GM21619 (cell line): ENCODE measurements at regions not wholly inside any gene's neighbourhood (a gene's known extent, or its start where the extent isn't known, plus 50 kb on each side); places are given as distances from the start of the nearest gene placed in this dataset.
"Not testable (repeated sequence)": the region's sequence is repeated elsewhere in the genome, so short reads cannot be mapped to it uniquely, and the experiment has no call there.

ENCODE experiments used
- ATAC-seq: cut with Tn5 transposase; IDR thresholded peaks from one replicate; pipeline ENCODE4 v1.9.1; 2021; ENCODE audit not compliant: unreplicated experiment

DNA sequence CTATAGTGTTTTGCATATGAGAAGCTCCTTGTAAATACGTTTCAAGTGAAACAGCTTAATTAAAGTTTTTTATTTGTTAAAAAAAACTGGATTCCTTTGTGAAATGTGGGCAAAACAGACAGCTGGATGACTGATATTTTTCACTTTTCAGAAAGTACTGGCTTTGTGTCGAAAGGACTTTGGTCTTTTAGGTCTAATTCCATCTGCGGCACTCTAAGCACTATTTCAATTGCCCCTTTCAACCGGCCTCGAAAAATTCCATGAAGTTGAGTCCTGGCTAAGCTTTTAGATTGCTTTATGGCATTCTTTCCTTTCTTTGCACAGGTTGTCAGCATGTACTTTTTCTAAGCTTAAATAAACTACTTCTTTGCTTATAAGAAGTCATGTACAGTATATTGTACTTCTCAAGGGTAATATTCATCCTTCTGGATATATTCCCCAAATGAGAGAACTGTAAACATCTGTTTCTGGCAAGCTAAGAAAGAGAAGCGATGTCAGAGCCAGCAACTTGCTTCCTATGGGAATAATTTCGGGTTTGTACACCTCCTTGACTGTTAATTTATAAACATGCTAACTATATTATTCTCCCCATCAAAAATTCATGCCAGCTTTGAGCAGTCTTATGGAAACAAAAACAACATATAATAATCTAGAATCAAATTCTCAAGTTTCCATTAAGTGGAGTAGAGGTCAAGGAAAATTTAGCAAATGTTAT is 611.3 kb downstream of the ETNK1 start:
- ATAC-seq: no peak

DNA sequence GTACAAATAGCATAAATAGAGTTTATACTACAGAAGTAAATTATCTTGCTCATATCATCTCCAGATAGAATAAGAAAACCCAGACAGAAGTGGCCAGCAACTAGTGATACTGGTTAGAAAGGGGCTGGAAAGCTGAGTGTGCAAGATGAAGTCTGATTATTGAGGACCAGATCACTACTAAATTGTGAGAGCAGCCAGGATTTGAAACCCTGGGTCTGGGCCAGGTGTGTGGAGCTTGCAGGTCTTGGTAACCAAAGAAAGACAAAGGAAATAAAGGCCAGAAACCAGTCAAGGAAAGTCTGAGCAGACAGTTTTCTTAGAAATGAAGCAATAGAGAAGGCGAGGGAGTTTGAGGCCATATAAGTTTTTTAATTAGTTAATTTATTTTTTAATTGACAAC is 611.8 kb downstream of the ETNK1 start:
- ATAC-seq: no peak

DNA sequence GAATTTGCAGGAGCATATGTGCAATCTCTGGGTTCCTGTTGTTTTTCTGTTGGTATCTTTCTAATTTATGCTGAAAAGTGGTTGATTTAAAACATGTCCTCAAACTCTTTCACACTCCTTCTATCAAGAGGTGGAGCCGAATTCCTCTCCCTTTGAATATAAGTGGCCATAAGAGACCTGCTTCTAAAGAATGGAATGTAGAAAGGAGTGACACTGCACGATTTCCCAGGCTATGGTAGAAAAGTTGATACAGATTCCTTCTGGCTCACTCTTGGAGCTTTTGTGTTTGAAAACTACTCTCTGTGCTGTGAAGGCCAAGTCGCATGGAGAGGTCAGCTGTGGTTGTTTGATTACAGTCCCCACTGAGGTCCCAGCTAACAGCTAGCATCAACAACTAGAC is 613.2 kb downstream of the ETNK1 start:
- no peak for ATAC-seq

DNA sequence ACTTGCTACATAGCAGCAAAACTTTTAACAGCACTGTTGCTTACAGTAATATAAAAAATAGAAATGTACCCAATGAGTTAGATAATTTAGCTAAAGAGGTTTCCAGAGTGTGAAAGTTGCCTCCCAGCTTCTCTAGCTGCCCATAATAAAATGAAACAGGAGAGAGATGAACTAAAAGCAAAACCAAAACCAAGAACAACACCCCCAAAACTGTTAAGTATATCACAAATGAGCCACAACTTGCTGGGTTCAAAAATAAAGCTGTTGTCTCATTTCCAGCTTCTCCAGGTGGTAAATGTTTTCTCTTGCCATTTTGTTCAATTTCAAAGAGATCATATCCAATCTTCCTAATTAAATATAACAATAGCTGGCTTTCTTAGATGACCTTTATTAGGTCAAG is 614.0 kb downstream of the ETNK1 start:
- no peak for ATAC-seq

DNA sequence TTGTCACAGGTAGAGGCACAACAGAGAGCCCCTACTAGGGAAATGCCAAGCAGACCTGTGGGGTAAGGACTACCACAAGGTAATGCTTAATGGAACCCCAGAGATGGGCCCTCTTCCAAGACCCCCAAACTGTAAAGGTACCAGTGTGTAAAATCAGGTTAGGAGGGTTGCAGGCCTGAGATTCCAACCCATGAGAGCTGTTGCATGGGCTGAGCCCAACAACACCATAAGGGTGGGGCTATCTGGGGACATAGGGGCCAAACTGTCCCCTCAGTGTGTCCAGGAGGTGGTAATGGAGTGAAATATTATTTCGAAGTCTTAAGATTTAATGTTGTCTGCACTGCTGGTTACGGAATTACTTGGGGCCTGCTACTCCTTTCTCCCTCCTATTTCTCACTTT is 620.2 kb downstream of the ETNK1 start:
- no peak for ATAC-seq

DNA sequence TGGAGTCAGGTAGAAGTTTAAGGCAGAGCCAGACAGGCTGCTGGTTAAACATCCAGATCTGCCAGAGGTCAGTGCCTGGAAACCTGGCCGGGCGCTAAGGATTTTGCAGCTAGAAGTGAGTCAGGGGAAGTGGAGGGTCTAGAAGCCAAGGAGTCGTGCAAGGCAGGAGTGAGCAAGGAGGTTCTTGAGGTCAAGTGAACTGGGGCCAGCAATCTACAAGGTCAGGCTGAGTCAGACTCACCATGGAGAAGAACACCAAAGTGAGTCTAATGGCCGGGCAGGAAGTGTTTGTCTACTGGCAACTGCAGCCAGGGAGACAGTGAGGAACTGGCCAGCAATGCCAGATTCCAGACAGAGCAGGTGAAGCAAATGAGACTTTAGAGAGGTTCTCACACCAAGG is 628.2 kb downstream of the ETNK1 start:
- no peak for ATAC-seq

DNA sequence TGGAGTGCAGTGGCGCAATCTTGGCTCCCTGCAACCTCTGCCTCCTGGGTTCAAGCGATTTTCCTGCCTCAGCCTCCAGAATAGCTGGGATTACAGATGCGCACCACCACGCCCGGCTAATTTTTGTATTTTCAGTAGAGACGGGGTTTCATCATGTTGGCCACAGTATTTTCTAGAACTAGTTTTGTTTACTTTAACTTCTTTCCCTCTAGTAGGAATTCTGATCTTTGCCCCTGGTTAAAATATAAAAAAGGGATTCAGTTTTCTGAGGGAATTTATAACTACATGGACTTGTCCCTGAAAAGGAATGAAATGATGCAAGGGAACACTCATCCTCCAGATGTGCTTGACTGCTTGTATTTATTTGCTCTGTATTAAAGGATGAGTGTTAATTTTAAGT is 628.9 kb downstream of the ETNK1 start:
- not testable (repeated sequence) for ATAC-seq

DNA sequence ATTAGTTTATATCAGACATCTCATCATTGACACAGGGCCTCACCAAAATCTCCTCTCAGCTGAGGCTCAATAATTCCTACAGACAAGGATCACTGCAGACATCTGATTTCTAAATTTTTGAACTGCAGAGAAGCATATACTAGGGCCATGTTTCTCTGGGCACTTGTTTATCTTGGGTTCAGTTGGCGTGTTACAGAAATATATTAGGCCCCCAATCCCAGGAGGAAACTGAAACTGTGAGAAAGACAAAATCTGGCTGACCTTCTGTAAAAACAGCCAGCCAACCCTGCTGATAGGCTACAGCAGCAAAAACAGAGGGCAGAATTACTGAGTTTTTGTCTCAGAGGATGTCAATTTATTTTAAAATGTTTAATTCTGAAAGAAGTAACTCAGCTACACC is 634.6 kb downstream of the ETNK1 start:
- no peak for ATAC-seq

DNA sequence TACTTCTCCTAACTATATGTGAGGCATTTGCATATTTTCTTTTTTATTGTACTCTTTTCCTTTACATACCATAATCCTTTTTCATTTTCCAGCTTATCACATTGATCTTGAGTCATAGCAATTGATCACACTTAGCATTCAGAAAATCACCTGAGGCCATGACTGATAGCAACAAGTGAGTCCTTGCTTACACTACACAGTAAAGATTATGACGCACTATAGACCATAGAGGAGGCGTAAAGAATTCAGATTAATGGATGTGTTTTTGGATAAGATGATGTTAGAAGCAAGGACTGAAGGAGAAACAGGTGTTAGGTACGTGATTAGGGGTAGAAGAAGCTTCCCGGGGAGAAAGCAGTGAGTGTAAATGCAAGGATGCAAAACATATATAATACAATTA is 637.7 kb downstream of the ETNK1 start:
- ATAC-seq: no peak

DNA sequence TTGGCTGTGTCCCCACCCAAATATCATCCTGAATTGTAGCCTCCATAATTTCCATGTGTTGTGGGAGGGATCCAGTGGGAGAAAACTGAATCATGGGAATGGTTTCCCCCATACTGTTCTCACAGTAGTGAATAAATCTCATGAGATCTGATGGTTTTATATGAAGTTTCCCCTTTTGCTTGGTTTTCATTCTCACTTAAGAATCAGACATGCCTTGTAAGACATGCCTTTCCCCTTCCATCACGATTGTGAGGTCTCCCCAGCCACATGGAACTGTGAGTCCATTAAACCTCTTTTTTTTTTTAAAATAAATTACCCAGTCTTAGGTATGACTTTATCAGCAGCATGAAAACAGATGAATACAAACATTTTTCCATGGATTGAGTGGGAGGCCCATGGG is 652.9 kb downstream of the ETNK1 start:
- no peak for ATAC-seq

DNA sequence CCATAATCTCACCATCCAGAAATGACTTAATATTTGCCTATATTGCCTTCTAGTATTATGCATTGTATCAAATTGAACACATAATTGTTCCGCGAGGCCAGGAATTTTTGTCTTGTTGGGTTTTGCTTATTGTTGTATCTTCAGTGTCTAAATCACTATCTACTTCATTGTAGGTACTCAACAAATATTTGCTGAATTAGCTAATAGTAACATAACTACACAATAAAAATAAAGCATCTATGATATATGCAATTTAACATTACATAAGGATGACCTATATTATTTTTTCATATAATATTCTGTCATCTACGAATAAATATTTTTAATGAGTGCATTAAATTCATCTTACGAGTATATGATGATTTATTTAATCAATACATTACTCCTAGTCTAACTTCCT is 656.3 kb downstream of the ETNK1 start:
- ATAC-seq: no peak

DNA sequence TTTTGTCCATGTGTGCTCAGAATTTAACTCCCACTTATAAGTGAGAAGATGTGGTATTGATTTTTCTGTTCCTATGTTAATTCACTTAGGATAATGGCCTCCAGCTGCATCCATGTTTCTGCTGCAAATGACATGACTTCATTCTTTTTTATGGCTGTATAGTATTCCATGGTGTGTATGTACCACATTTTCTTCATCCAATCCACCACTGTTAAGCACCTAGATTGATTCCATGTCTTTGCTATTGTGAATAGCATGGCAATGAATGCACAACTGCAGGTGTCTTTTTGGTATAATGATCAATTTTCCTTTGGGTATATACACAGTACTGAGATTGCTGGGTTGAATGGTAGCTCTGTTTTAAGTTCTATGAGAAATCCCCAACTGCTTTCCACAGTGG is 657.7 kb downstream of the ETNK1 start:
- ATAC-seq: no peak

DNA sequence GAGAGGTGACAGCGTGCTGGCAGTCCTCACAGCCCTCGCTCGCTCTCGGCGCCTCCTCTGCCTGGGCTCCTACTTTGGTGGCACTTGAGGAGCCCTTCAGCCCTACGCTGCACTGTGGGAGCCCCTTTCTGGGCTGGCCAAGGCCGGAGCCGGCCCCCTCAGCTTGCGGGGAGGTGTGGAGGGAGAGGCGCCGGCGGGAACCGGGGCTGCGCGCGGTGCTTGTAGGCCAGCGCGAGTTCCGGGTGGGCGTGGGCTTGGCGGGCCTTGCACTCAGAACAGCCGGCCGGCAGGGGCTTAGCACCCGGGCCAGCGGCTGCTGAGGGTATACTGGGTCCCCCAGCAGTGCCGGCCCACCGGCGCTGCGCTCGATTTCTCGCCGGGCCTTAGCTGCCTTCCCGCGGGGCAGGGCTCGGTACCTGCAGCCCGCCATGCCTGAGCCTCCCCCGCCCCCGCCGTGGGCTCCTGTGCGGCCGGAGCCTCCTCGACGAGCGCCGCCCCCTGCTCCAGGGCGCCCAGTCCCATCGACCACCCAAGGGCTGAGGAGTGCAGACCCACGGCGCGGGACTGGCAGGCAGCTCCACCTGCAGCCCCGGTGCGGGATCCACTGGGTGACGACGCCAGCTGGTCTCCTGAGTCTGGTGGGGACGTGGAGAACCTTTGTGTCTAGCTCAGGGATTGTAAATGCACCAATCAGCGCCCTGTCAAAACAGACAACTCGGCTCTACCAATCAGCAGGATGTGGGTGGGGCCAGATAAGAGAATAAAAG is 661.0 kb downstream of the ETNK1 start:
- ATAC-seq: not testable (repeated sequence)

DNA sequence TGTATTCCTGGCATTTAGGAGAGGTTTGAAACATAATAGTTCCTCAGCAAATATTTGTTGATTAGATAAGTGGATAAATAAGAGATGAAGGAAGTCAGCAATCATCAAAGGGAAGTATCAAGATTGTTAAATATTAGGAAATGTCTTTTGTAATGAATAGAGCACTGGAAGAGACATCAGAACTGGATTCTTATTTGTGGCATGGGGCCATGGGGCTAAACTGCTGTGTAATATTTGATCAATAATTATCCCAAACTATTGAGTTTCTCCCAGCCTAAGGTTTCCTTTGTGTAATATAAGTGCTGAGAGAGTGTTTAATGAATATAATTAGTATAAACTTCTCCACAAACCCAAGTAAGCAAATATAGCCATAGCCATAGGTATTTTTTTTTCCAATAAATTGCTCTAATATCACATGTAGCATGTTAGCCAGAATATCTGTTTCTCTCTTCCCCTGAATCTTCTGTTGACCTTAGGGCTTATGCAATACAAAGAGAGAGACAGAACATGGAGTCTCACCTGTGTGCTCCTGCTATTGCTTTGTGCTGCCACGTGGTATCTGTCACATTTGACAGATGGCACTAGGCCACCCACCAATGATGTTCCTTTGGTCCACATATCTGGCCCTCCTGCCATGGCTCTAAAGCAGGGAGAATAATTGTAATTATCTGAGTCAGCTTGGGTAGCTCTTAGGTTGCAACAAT is 658.7 kb downstream of the SOX5 start:
- ATAC-seq: no peak

DNA sequence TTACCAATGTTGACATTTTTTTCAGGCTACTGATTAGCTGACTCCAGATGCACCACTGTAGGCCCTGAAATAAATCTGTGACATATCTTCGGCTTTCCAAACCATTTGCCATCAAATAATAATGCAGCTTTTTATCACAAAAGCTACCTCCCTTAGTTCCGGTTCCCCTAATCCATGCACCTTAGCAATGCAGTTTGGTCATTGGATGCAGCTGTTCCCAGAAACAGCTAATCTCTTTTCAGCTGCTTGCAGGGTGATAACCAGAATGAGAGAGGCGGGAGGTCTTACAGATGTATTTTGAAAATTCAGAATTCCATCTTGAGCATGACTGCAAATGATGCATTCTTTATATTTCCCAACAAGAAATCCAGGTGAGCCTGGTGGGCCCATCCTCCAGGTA is 646.2 kb downstream of the SOX5 start:
- ATAC-seq: no peak

DNA sequence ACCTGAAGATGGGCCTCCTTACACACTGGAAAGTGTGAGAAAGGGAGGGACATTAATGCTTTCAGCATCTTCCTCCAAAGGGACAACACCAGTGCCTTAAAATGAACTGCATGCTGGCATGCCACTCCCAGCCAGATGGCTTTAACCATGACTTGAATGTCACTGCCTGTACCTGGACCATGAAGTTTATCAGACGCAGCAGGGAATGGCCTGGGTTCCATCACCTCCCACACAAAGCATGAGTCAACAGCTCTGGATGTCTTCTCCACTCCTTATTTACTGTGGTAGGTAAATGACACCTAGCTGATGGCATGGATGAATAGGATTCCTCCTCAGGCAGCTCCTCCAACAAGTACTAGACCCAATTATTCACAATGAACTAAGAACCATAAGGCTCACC is 645.6 kb downstream of the SOX5 start:
- ATAC-seq: no peak

DNA sequence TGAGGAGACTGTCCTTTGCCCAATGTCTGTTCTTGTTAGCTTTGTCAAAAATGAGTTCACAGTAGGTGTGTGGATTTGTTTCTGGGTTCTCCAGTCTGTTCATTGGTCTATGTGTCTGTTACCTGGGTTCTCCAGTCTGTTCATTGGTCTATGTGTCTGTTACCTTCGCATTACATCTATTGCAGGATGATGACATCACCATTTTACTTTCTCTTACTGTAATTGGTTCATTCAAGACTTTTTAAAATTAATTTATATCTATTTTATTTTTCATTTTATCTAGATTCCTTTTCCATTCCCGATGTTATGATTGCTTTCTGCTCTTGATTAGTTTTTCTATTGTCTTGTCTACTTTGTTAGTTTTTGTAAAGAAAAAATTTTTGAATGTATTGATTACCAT is 615.5 kb downstream of the SOX5 start:
- no peak for ATAC-seq

DNA sequence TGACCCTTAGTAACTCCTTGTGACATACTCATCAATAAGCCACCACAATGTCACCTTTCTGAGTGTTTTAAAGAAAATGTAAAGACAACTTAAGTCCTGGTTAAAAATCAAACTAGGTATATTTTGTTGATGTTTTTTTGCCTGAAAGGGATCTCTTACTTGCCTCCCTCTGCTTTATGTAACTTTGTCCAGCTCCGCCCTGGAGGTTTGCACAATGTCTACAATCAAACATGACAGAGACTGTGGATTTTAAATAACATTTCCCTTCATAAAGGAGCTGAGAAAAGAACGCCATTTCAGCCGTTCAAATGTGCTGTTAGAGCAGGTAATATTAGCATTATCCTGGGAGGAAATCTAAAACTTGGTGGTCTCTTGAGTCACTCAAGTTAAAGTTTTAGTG is 613.9 kb downstream of the SOX5 start:
- no peak for ATAC-seq

DNA sequence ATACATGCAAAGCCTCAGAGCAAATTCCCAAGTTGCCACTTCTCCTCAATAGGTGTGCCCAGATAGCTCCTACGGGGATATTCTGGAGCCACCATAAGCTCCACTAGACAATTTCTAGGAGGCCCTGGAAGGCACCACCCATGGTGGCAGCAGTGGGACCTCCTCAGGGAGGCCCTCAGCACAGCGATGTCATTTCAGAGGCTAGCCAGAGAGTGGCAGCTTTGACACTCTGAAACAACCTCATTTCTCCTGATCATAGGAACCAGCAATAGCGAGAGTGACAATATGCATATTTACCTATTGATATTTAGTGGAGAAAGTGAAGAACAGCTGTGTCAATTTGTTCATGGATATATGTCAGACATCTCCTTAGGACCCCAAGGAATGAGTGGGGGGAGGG is 612.3 kb downstream of the SOX5 start:
- ATAC-seq: no peak

DNA sequence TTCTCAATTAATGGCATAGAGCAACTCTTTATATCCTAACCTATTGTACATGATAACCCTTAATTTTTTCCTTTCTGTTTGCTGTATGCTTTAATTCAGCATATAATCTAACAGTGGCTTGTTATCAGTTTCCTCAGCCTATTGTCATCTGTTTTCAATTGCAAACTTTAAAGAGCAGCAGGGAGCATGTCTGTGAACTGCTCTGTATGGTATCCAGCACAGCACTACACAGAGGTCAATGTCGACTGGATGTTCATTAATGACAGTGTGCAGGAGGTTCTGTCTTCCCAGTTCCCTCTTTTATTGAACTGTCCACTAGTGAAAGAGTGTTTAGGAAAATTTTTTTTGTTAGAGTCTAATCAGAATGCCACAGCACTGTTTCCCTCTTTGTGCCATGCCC is 609.1 kb downstream of the SOX5 start:
- no peak for ATAC-seq

DNA sequence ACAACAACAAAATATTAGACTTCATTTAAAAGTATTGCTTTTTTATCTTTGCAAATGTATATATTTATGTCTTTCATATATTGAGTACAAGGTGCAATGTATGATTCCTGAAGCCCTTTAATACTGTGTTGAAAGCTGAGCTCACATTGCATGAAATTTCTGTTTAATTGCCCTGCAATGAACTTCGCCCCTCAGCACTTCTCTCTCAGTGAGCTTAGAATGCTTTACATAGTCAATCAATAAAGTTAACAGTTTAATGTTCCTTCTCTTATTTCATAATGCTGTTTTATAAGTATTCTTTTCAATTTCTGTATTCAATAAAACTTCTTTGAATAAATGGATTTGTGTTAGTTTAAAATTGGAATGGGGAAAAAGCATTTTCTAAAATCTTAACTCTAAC is 607.1 kb downstream of the SOX5 start:
- ATAC-seq: no peak

DNA sequence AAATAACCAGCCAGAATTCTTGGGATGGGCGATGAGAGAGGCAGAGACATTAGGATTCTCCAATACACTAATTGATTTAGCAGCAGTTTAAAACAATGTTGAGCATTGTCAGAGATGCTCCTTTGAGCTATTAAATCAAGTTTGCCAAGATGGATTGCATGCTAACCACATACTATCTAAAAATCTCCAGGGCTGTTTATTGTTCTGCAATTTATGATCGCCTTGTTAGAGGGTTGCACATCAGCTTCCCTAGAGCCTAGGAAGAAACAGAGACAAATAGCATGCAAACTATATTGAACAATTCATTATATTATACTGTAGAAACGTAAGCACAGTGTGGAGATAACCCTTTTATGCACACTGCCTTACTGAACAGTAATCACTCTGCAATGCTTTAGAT is 599.9 kb downstream of the SOX5 start:
- ATAC-seq: no peak
